Superior temporal gyrus (tissue), 1 donor: ENCODE measurements at regions not wholly inside any gene's neighbourhood (a gene's known extent, or its start where the extent isn't known, plus 50 kb on each side); places are given as distances from the start of the nearest gene placed in this dataset.
A peak's percentile ranks its signal among the peaks of the same experiment; 100 is the strongest.
"Not testable (repeated sequence)": the region's sequence is repeated elsewhere in the genome, so short reads cannot be mapped to it uniquely, and the experiment has no call there.

Experiments used
- DNase-seq: peaks from one replicate; pipeline ENCODE4 v3.0.0-alpha.2; 2016; ENCODE audit errors: extremely low spot score

DNA sequence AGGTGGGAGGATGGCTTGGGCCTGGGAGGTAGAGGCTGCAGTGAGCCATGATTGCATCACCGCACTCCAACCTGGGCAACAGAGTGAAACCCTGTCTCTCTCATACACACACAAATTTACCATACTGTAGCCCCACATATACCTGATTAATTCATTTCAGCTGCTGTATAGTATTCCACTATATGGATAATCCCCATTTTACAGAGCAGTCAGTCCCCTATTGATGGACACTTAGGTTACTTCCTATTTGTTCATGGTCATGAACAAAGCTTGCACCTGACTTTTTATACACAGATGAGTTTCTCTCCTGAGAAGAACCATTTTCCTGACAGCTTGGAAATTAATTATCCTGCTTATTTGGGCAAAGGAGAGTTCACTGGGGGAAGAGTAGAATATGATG, 59.2 kb downstream of the EMX2 start:
- no peak for DNase-seq

GRCh38 chr10:117603081-117603480, 60.5 kb downstream of the EMX2 start:
- DNase-seq: no peak

- no peak for DNase-seq
Observed at GRCh38 chr10:117603726-117604125, 61.2 kb downstream of the EMX2 start.

DNA sequence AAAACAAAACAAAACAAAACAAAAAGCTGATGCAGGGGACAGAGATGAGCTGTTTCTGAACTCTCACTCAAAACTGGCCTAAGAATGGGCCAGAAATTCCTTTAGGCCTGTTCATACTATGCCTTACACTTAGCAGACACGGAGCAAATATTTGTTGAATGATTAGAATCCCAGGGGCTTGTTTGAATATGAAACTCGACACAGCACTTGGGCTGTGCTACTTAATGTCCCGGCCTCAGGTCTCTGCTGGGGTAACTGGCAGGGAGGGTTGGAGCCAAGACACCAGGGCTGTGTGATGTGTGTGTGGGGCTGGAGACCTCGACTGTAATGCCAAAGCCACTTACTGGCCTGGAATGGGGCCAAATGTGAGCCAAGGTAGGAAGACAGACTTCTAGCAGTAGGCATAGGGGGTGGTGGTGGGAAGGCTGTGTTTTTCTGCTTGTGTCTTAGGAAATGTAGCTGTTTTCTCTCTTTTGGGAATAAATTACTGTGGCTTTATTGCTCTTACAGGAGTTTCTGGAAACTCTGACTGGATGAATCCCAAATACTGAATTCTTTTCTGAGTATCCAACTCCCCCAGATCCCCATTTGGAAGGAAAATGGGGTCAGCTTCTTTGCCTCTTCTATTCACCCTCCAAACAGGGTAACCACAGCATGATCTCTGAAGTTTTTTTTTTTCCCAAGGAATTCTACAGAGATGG, 66.7 kb downstream of the EMX2 start:
- DNase-seq: no peak

DNA sequence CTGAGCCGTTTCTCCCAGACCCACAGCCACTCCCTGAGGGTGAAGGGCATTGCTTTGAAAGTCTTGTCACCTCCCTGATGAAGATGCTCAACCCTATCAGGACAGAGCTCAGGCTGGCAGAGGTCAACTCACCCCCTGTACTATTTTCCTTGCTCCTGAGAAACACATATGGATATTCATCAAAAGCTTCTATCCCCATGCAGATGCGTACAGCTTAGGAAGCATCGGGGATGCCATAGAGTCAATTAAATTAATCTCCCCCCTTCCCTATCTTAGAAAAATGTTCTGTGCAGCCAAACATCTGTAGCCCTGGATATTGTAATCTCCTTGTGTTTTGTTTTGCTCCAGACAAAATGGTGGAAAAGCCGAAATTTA, 67.2 kb downstream of the EMX2 start:
- DNase-seq: no peak

DNA sequence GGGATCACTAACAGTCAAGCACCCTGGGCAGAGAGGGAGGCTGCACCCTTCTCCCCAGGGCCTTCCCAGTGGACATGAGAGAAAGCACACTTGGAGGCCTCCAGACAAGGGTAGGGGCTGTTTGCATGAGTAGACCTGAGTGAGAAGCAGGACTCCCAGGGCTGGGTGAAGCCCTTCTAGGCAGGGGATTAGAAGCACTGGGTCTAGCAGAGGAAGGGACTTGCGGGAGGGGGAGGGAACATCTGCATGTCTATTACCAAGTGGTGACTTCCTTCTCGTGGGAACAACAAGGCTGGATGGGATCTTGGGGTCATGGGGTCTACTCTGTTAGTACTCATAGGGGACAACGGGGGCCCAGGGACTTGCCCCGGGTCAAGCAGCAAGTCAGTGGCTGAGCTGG, 67.8 kb downstream of the EMX2 start:
- no peak for DNase-seq

GRCh38 chr10:117612113-117612512, 69.6 kb downstream of the EMX2 start:
- DNase-seq: no peak

DNA sequence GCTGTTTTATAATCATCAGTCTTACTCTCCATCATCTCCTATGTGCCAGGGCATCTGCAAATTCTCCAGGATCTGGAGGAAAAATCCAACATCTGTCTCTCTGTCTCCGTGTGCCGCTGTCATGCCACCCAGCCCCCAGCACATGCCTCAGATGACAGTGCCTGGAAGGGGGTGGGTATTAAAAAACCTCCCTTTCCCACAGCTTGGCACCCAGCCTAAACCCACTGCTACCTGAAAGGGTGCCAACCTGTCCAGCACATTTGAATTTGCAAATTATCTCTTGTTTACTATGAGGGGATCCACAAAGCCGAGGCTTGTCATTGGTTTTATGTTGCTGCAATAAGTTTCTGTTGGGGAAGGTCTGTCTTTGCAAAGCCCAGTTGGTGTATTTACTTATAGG, 73.1 kb downstream of the EMX2 start:
- no peak for DNase-seq

DNA sequence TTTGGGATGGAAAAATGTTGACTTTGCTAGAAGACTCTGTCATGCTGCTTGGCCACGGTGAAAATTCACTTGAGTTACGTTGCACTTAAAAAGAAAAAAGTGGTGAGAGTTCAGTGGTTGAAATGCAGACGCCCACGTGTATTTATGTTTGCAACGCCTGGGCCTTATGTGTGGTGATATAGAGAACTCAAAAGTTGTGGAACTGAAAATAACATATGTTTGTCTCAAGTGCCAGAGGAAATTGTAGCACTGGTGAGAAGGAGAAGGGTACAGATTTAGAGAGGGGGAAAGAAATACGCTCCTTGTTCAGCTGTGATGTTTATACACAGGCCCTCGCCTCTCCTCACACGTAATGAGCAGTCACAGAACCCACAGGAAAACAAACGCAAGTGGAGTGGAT, 73.6 kb downstream of the EMX2 start:
- DNase-seq: no peak

- no peak for DNase-seq
Observed at GRCh38 chr10:117617086-117617485, 74.5 kb downstream of the EMX2 start.

GRCh38 chr10:117617659-117618058, 75.1 kb downstream of the EMX2 start:
- DNase-seq: no peak

DNA sequence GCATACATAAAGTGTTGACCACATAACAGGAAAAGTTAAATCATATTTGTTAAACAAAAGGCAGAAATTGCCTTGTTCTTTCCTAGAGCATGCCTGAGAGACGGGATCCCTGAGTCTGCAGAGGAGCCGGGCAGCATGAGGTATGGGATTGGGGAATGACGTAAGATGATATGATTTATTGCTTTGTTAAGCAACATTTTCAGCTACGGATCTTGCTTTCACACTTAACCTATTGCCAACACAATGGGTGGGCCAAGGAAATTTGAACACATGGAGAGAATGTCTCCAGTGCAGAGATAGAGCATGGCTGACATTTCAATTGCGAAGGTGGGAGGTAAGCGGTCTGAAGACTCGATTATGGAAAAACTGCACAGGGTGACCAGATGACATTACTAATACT, 76.7 kb downstream of the EMX2 start:
- no peak for DNase-seq

- DNase-seq: no peak
Observed at GRCh38 chr10:117619707-117620405, 77.3 kb downstream of the EMX2 start.

DNA sequence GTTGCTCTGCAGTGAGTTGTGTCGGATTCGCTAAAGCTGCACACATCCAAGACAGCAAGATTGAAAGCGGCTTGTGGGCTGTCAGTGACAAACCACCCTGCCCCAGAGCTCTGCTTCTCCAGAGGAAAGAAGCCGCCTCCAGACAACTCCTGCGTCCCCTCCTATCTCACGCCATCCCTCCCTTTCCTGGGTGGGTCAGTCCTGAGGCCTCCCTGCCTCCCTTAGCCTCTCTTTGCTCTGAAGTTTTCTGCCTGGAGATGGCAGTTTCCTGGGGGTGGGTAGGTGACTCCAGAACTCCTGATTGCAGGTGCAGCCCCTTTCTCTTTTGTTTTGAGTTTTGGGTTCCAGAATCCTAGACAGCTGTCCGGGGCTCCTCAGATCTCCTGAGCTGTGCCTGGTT, 78.7 kb downstream of the EMX2 start:
- DNase-seq: no peak

GRCh38 chr10:117621795-117622420, 79.4 kb downstream of the EMX2 start:
- DNase-seq: no peak

DNA sequence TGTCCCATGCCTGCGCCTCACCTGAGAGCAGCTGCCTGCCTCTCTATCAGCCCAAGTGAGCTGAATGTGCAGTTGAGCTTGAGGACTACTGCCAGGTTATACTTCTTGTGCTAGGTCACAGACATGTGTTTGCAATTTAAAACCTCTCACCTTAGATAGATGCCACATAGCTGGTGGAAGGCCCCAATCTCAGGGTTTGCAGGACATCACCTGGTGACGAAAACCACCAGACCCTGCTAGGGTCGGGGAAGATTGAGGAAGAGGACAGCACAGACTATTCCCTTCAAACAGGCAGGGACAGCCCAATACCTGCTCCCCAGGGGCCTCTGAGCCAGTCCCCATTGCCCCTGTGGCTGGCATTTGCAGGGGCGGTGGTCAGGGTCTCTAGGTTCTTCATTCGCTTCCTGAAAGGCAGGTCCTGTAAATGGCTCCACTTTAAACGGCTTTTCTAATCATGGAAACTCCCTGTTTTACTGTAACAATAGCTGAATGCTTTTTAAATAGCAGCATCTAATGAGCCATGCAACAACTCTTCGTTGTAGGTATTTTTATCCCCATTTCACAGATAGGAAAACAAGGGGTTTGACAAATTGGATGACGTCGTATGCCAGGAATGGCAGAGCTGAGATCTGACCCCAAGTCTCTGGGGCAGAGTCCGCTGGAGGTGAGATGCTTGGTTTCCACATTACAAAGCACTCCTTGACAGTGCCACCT, 80.1 kb downstream of the EMX2 start:
- no peak for DNase-seq

DNA sequence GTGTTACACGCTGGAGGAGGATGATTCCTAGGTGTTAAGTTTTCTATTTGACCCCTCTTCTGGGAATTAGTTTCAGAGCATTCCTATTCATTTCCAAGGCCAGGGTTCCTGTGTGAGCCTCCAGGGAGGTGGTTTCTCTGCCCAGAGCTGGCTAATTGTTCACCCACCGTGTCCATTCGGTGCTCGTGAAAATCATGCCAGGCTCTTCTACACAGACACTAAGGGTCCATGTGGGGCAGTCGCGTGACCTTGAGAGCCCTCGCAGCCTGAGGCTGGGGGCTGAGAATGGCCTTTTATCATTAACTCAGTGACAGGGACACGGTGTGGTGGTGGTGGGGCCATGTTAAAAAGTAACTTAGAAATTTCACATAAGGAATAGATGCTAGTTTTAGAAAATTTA, 83.7 kb downstream of the EMX2 start:
- no peak for DNase-seq

DNA sequence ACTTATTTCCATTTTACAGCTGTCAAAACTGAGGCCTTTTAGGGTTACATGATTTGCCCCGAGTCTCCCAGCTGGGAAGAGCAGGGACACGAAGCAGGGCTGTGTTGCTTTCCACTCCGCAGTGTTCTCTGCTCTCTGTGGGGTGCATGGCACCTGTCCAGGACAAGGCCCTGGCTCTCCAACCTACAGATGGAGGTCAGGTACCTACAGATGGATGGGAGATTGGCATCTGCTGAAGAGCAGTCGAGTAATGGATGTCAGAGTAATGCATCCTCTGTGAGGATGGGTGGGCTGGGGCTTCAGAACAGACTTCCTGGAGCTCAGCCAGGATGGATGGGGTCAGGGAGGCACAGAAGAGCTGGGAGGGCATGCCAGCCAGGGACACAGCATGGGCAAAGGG, 85.0 kb downstream of the EMX2 start:
- DNase-seq: no peak

DNA sequence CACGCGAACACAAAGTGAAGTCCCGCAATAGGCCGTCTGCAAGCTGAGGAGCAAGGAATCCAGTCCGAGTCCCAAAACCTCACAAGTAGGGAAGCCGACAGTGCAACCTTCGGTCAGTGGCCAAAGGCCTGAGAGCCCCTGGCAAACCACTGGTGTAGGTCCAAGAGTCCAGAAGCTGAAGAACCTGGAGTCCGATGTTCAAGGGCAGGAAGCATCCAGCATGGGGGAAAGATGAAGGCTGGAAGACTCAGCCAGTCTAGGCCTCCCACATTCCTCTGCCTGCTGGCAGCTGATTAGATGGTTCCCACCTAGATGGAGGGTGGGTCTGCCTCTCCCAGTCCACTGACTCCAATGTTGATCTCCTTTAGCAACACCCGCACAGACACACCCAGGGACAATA, 87.2 kb downstream of the EMX2 start:
- not testable (repeated sequence) for DNase-seq

GRCh38 chr10:117631276-117632145, 89.0 kb downstream of the EMX2 start:
- DNase-seq: peak; percentile 42

- no peak for DNase-seq
Observed at GRCh38 chr10:117632406-117632805, 89.9 kb downstream of the EMX2 start.

DNA sequence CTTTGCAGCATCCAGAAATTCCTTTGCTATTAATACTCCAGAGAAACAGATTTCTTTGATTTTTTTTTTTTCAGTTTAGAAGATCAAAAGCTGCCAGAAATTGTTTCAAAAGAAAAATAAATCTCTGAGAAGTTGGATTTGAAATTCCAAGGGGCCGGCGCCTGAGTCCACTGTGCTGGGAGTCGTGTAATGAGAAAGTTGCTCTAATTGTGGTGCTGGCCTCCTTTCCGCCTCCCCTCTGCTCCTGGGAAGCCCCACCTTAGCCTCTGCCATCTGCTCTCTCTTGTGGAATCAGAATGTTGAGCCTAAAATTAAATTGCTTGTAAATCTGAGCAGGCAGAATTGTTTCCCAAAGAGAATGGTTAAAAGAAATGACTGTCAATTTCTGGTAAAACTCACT, 93.3 kb downstream of the EMX2 start:
- DNase-seq: no peak
